ENCODE measurements at regions not wholly inside any gene's neighbourhood (a gene's known extent, or its start where the extent isn't known, plus 50 kb on each side); places are given as distances from the start of the nearest gene placed in this dataset.

GRCh38 chr4:164368894-164369293, 385.0 kb upstream of the SMIM31 start:
- TF ChIP-seq CTCF (IDR thresholded peaks at IDR 0.05) (no peak), POLR2A (IDR thresholded peaks at IDR 0.05) (no peak)
